Activated CD4-positive, alpha-beta T cell treated with anti-CD3 and anti-CD28 coated beads, Interleukin-2, Interleukin-4, amounts not matched to agents 100 ng/mL and 50 ng/mL, durations not matched to agents 16 hours and 8 hours (primary cell): ENCODE measurements at regions not wholly inside any gene's neighbourhood (a gene's known extent, or its start where the extent isn't known, plus 50 kb on each side); places are given as distances from the start of the nearest gene placed in this dataset.
A peak's percentile ranks its signal among the peaks of the same experiment; 100 is the strongest.

Source experiments
- DNase-seq: peaks from one replicate; pipeline ENCODE4 v3.0.0-alpha.2; 2020; ENCODE audit warnings: low spot score

- no peak for DNase-seq
These were observed 374.0 kb downstream of the ZNF608 start for GRCh38 chr5:124372457-124372856.

GRCh38 chr5:124371111-124371706, 375.2 kb downstream of the ZNF608 start:
- no peak for DNase-seq

- no peak for DNase-seq
These were observed 375.8 kb downstream of the ZNF608 start for GRCh38 chr5:124370601-124371000.

GRCh38 chr5:124365361-124365801, 381.1 kb downstream of the ZNF608 start:
- DNase-seq, result no peak

- DNase-seq, result no peak
These were observed 390.5 kb downstream of the ZNF608 start for GRCh38 chr5:124355928-124356327.

- DNase-seq, result no peak
These were observed 393.4 kb downstream of the ZNF608 start for GRCh38 chr5:124353016-124353415.

- no peak for DNase-seq
These were observed 394.1 kb downstream of the ZNF608 start for GRCh38 chr5:124352312-124352711.

- DNase-seq, result no peak
These were observed 396.5 kb downstream of the ZNF608 start for GRCh38 chr5:124349931-124350330.

- peak; percentile 26 for DNase-seq
These were observed 403.0 kb downstream of the ZNF608 start for GRCh38 chr5:124343451-124343867.

GRCh38 chr5:124342986-124343385, 403.5 kb downstream of the ZNF608 start:
- no peak for DNase-seq

GRCh38 chr5:124342584-124342983, 403.9 kb downstream of the ZNF608 start:
- DNase-seq, result no peak

- DNase-seq, result no peak
These were observed 404.4 kb downstream of the ZNF608 start for GRCh38 chr5:124342027-124342471.

- DNase-seq, result peak; percentile 3
These were observed 405.2 kb downstream of the ZNF608 start for GRCh38 chr5:124341066-124341858.

- no peak for DNase-seq
These were observed 408.4 kb downstream of the ZNF608 start for GRCh38 chr5:124337996-124338395.

- DNase-seq, result no peak
These were observed 413.0 kb downstream of the ZNF608 start for GRCh38 chr5:124333298-124333979.

- DNase-seq, result no peak
These were observed 414.2 kb downstream of the ZNF608 start for GRCh38 chr5:124332273-124332672.

- DNase-seq, result no peak
These were observed 415.7 kb downstream of the ZNF608 start for GRCh38 chr5:124330595-124331220.

- DNase-seq, result no peak
These were observed 418.2 kb downstream of the ZNF608 start for GRCh38 chr5:124328201-124328600.

GRCh38 chr5:124318661-124319060, 427.8 kb downstream of the ZNF608 start:
- DNase-seq, result no peak

- no peak for DNase-seq
These were observed 429.0 kb downstream of the ZNF608 start for GRCh38 chr5:124317451-124317850.

GRCh38 chr5:124315741-124316415, 430.6 kb downstream of the ZNF608 start:
- DNase-seq, result no peak

- DNase-seq, result no peak
These were observed 436.0 kb downstream of the ZNF608 start for GRCh38 chr5:124310453-124310852.
